Hepatocyte (in vitro differentiated cells): ENCODE measurements at regions not wholly inside any gene's neighbourhood (a gene's known extent, or its start where the extent isn't known, plus 50 kb on each side); places are given as distances from the start of the nearest gene placed in this dataset.

Experiments used
- DNase-seq: peaks from one replicate; pipeline ENCODE4 v3.0.0-alpha.2; 2016; ENCODE audit warnings: low spot score
- H2AFZ ChIP-seq: fragments of 200-600 bp; sonication (generic); 2 replicates; pipeline ENCODE4 v1.6.0; 2016; ENCODE audit warnings: antibody characterized with exemption, mild to moderate bottlenecking
- H3K27ac ChIP-seq: fragments of 200-600 bp; sonication (generic); 2 replicates; pipeline ENCODE4 v1.5.1; 2016; ENCODE audit warnings: mild to moderate bottlenecking
- H3K27me3 ChIP-seq: fragments of 200-600 bp; sonication (generic); 2 replicates; pipeline ENCODE4 v1.6.1; 2016
- H3K36me3 ChIP-seq: fragments of 200-600 bp; sonication (generic); replicated peaks from 2 replicates; pipeline ENCODE4 v1.5.1; 2016; ENCODE audit warnings: low read depth; ENCODE audit not compliant: insufficient read depth
- H3K4me1 ChIP-seq: fragments of 200-600 bp; sonication (generic); 2 replicates; pipeline ENCODE4 v1.5.1; 2016; ENCODE audit warnings: mild to moderate bottlenecking, moderate library complexity; ENCODE audit not compliant: insufficient read depth
- H3K4me2 ChIP-seq: fragments of 200-600 bp; sonication (generic); 2 replicates; pipeline ENCODE4 v1.6.0; 2016
- H3K4me3 ChIP-seq: fragments of 200-600 bp; sonication (generic); 2 replicates; pipeline ENCODE4 v1.5.1; 2016; ENCODE audit warnings: mild to moderate bottlenecking
- H3K79me2 ChIP-seq: fragments of 200-600 bp; sonication (generic); 2 replicates; pipeline ENCODE4 v1.6.0; 2017; ENCODE audit warnings: mild to moderate bottlenecking
- H3K9me2 ChIP-seq: fragments of 200-600 bp; sonication (generic); replicated peaks from 2 replicates; pipeline ENCODE4 v1.6.0; 2017; ENCODE audit warnings: mild to moderate bottlenecking; ENCODE audit not compliant: insufficient read depth
- H3K9me3 ChIP-seq: fragments of 200-600 bp; sonication (generic); 2 replicates; pipeline ENCODE4 v1.5.1; 2016; ENCODE audit warnings: low read depth, mild to moderate bottlenecking
- H4K20me1 ChIP-seq: fragments of 200-600 bp; sonication (generic); 2 replicates; pipeline ENCODE4 v1.6.0; 2016; ENCODE audit warnings: mild to moderate bottlenecking; ENCODE audit not compliant: insufficient read depth, poor library complexity, severe bottlenecking
- EZH2 ChIP-seq: fragments of 200-600 bp; sonication (generic); IDR thresholded peaks from 2 replicates; pipeline ENCODE4 v1.6.1; 2016; ENCODE audit warnings: antibody characterized with exemption, mild to moderate bottlenecking, borderline replicate concordance
- EZH2phosphoT487 ChIP-seq: fragments of 200-600 bp; sonication (generic); IDR thresholded peaks from one replicate; pipeline ENCODE4 v1.6.1; 2018; ENCODE audit warnings: antibody characterized with exemption, mild to moderate bottlenecking, low read depth, moderate library complexity; ENCODE audit not compliant: unreplicated experiment, severe bottlenecking
- WGBS: methylation state at CpG from one replicate; pipeline ENCODE4 v1.1.6; 2016; ENCODE audit warnings: low lambda C conversion rate; ENCODE audit errors: missing lambda C conversion rate; 5-methylcytosine and 5-hydroxymethylcytosine counted together
- TF ChIP-seq, protein P1 (sequence below): fragments of 200-600 bp; sonication (generic); IDR thresholded peaks from 2 replicates; pipeline ENCODE4 v1.5.1; 2016; ENCODE audit warnings: antibody characterized with exemption, mild to moderate bottlenecking; ENCODE audit not compliant: poor library complexity

DNA sequence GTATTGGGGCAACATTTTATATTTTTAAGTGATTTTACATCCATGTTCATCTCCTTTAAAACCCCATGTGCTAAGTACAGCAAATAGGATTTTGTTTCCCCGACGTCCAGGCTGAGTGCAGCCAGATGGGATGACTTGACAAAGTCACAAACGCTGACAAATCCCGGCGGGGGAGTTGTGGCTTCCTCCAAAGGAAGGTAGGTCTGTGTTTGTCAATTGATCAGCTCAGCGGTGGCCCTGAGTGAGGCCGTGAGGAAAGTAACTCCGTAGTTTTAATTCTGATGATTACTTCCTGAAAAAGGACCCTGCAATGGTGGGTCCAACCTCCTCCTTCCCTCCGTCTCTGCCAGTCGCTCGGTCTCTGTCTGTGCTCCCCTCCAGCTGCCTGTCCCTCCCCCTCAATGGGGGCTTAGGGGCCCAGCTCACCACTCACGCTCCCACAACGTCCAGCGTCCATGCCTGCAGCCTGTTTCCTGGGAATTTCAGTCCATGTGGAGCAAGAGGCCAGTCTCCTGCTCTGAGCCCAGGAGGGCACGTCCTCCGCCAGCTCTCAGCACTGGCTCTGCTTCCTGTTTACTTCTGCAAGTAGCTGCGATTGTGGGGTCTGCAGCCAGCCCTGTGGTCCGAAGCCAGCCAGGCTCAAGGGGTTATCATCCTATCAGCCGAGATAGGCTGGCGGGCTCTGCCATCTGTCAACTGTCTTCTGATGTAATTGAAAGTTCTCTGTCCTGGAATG, 209.4 kb upstream of the FOXF1 start:
- no peaks in the 10 kb centered on the region for H3K9me3 ChIP-seq
- peaks cover 35% of the 10 kb centered on the region for H3K4me1 ChIP-seq
- no peaks in the 10 kb centered on the region for H3K36me3 ChIP-seq
- H3K27ac ChIP-seq: peak overlapping the region; percentile 83
- TF ChIP-seq EZH2 (no peak), EZH2phosphoT487 (no peak)
- TF ChIP-seq, protein P1, sequence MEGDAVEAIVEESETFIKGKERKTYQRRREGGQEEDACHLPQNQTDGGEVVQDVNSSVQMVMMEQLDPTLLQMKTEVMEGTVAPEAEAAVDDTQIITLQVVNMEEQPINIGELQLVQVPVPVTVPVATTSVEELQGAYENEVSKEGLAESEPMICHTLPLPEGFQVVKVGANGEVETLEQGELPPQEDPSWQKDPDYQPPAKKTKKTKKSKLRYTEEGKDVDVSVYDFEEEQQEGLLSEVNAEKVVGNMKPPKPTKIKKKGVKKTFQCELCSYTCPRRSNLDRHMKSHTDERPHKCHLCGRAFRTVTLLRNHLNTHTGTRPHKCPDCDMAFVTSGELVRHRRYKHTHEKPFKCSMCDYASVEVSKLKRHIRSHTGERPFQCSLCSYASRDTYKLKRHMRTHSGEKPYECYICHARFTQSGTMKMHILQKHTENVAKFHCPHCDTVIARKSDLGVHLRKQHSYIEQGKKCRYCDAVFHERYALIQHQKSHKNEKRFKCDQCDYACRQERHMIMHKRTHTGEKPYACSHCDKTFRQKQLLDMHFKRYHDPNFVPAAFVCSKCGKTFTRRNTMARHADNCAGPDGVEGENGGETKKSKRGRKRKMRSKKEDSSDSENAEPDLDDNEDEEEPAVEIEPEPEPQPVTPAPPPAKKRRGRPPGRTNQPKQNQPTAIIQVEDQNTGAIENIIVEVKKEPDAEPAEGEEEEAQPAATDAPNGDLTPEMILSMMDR: no peak
- peak; percentile 39 for DNase-seq
- no peak overlapping the region for H3K4me3 ChIP-seq
- 11% methylated on average over 20 of the region's 20 CpGs for WGBS
- no peaks in the 10 kb centered on the region for H3K79me2 ChIP-seq
- H3K4me2 ChIP-seq: peak overlapping the region; percentile 70
- H3K9me2 ChIP-seq: no peaks in the 10 kb centered on the region
- H2AFZ ChIP-seq: peak overlapping the region; percentile 26
- H4K20me1 ChIP-seq: no peaks in the 10 kb centered on the region
- H3K27me3 ChIP-seq: peaks cover 10% of the 10 kb centered on the region

- Histone ChIP-seq H2AFZ (no peak overlapping the region), H3K9me3 (no peaks in the 10 kb centered on the region), H3K4me2 (no peak overlapping the region), H3K4me1 (peaks cover 32% of the 10 kb centered on the region), H3K4me3 (no peak overlapping the region), H3K27me3 (peaks cover under 1% of the 10 kb centered on the region), H3K36me3 (no peaks in the 10 kb centered on the region), H3K9me2 (no peaks in the 10 kb centered on the region), H3K27ac (peak overlapping the region; percentile 83), H3K79me2 (no peaks in the 10 kb centered on the region), H4K20me1 (no peaks in the 10 kb centered on the region)
- 66% methylated on average over 11 of the region's 11 CpGs for WGBS
- no peak for TF ChIP-seq EZH2phosphoT487
- TF ChIP-seq, protein P1: no peak
- no peak for DNase-seq
Measured at GRCh38 chr16:86302421-86303109, 207.8 kb upstream of the FOXF1 start.

DNA sequence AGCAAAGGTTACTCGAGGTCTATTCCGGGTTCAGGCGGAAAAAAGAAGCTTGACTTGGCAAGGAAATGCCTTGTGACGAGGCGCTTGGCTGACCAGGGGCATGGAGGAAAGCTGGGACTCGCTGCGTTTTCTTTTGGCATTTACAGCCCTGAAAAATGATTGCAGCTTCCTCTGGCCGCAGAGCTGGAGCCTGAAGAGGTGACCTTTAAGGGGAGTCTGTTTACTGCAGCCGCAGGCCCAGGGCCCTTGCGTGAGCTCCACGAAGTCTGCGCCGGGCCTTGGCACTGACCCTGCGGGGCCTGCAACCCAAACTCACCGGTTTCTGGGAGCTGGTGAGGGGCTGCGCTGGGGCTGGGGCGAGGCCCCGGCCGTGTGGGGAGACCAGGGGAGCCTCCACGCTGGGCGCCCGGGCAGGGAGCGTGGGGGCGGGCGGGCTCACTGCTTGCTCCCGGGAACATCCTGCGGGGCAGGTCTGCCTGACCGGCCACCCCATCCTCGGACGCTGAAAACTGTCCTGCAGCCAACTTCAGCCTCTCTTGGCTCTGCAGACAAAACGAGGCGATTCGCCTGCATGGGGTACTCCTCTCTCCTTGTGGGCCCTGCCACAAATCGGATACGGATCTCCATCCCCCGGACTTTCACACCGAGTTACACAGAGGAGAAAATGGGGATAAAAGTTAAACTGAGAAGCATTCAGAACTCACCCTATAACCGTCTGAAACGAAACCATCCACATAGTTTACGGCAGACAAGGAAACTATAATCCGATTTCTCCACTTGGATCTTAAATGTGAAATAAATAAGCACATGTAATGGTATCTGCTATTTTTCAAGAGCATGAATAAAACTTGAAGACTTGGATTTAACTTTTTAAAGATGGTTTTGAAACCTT, 206.3 kb upstream of the FOXF1 start:
- no peaks in the 10 kb centered on the region for H3K79me2 ChIP-seq
- no peak for TF ChIP-seq EZH2
- TF ChIP-seq, protein P1: no peak
- TF ChIP-seq EZH2phosphoT487: no peak
- H2AFZ ChIP-seq: no peak overlapping the region
- H3K9me2 ChIP-seq: no peaks in the 10 kb centered on the region
- H4K20me1 ChIP-seq: no peaks in the 10 kb centered on the region
- peaks cover 20% of the 10 kb centered on the region for H3K4me1 ChIP-seq
- no peaks in the 10 kb centered on the region for H3K9me3 ChIP-seq
- DNase-seq: no peak
- H3K27ac ChIP-seq: peak overlapping the region; percentile 86
- H3K4me2 ChIP-seq: peak overlapping the region; percentile 56
- no peaks in the 10 kb centered on the region for H3K27me3 ChIP-seq
- WGBS: 57% methylated on average over 32 of the region's 41 CpGs
- H3K36me3 ChIP-seq: no peaks in the 10 kb centered on the region
- H3K4me3 ChIP-seq: no peak overlapping the region
